D341Med (cell line): ENCODE measurements at regions not wholly inside any gene's neighbourhood (a gene's known extent, or its start where the extent isn't known, plus 50 kb on each side); places are given as distances from the start of the nearest gene placed in this dataset.
A peak's percentile ranks its signal among the peaks of the same experiment; 100 is the strongest.
"Not testable (repeated sequence)": the region's sequence is repeated elsewhere in the genome, so short reads cannot be mapped to it uniquely, and the experiment has no call there.

ENCODE experiments used
- DNase-seq: peaks from one replicate; pipeline ENCODE4 v3.0.0; 2012; ENCODE audit warnings: low spot score

- DNase-seq: no peak
These were observed 57.9 kb downstream of the DNAJB9 start for GRCh38 chr7:108627476-108628051.

DNA sequence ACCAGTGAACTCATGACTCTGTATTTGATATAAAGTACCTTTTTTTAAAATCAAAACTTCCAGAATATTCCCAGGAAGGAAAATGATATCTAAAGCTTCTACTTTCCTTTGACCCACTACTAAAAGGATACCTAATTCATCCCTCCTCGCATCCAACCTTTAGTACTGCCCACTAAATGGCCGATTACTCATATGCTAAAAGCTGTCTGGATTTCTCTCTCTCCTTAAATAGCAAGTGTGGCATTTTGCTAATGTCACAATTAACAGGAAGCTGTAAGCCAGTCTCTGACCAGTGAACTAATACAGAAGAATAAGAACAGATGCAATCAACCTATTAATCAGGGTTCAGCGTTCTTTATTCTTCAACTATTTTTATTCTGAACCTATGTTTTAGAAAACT, 59.0 kb downstream of the DNAJB9 start:
- DNase-seq: no peak

DNA sequence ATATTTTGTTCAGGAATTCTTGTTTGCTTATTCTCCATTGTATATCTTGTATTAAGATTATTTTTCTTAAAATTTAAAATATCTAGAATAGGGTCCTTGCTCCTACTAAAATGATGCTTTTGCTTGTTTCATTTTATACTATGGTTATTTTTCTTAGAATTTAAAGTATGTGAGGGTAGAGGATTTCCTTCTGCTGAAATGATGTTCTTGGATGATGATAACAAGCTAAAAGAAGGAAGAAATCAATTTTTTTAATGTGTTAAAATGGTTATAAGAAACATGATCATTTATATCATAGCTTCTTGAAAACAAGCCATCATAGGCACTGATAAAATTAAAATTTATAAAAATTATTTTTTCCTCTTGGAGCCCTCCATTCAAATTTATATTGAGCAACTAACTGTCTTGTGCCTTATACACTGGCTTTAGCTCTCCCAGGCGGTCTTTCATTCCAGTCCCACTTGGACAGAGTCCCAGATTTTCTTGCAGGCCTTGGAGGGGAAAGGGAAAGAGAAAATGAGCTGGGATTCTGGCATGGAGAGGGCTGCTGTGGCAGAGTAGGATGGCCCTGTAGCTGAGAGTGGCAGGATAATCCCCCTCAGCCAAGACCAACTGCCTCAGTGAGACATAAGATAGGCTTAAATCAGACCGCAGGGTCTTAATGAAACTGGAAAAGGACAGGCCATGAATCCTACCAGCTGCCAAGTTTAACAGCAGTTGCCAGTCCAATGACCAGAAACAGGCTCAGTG, 60.2 kb downstream of the DNAJB9 start:
- DNase-seq: peak; percentile 24

DNA sequence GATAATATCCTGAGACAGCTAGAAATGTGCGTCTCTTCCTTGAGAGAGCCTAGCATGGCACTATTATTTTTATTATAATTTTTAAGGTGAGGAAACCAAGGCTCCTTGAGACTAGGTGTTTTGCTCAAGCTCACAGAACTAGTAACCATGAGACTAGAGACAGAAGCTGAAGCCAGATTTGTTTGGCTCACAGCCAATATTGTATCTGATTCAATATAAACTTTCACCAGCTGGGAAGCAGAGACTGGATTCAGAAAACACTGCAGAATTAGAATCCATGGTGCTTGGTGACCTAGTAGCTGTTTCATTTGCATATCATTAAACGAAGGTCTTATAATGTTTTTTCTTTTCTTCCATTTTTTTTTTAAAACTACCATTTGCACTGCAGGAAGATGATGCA, 64.4 kb downstream of the DNAJB9 start:
- no peak for DNase-seq

- DNase-seq: no peak
These were observed 64.9 kb downstream of the DNAJB9 start for GRCh38 chr7:108634535-108634934.

GRCh38 chr7:108637049-108637621, 67.5 kb downstream of the DNAJB9 start:
- no peak for DNase-seq

DNA sequence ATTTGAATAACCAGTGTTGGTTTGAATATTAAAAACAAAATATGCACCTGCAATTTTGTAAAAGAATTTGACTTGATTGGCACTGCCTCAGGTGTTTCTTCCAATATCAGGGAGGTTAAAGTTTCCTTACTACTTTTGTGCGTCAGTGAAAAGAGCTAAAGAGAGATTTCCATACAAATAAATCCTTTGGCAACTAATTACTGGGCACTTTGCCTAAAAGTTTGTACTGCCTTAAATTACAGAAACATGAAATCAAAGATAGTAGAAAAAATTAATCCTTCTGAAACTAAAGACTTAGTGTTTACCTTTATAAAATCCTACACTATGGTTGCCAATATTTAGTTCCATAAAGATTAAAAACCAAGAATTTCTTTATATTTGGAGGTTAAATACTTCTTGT, 72.5 kb downstream of the DNAJB9 start:
- no peak for DNase-seq

DNA sequence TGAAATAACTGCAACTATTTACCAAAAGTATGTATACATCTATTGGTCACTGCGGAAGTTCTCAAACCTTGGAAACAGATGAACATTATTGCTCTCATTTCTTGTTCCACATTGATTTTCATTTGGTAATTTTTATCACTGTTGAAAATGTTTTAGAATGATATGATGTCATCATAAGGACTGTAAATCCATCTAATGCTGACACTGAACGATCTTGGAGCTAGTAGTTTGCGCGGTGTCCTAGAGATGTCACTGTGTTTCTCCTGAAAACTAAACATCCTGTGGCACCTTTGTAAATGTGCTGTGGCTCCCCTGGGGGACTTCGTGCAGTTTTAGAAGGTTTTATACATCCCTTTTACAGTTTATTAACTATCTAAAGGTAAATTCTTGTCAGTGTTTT, 73.5 kb downstream of the DNAJB9 start:
- no peak for DNase-seq

DNA sequence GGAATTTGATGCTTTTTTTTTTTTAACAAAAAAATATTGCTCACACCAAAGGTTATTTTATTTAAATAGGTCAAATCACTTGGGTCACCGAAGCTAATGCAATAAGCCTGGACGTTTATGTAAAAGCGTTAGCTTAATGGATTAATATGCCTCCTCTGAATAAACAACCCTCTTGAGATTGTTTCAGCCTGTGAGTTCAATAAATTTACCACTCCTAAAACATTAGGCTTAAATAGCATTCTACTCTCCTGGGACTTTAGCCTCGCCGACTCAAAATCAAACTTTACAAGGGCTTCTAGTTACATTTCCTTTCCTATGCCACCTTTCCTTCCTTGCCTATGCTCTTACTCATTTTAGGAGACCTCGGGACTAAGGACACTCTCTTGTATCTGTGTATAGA, 79.3 kb downstream of the DNAJB9 start:
- DNase-seq: no peak

GRCh38 chr7:108650467-108650866, 80.8 kb downstream of the DNAJB9 start:
- no peak for DNase-seq

- no peak for DNase-seq
These were observed 83.2 kb downstream of the DNAJB9 start for GRCh38 chr7:108652886-108653285.

DNA sequence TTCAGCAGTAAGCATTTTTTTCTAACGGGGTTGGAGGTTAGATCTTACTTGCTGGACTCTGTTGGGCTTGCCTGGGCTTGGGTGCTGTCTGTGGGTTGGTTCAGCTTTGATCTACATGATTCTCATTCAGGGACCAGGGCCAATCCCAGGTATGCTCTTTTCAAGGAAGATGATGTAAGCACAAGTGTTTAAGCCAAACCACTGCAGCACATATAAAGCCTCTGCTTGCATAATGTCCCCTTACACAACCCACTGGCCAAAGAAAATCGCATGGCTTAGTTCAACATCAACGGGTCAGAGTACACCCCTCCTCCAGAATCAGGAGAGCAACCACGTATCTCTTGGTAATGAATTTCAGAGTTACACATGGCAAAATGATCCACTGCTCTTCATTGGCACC, 83.9 kb downstream of the DNAJB9 start:
- DNase-seq: no peak

GRCh38 chr7:108657140-108657726, 87.6 kb downstream of the DNAJB9 start:
- not testable (repeated sequence) for DNase-seq

DNA sequence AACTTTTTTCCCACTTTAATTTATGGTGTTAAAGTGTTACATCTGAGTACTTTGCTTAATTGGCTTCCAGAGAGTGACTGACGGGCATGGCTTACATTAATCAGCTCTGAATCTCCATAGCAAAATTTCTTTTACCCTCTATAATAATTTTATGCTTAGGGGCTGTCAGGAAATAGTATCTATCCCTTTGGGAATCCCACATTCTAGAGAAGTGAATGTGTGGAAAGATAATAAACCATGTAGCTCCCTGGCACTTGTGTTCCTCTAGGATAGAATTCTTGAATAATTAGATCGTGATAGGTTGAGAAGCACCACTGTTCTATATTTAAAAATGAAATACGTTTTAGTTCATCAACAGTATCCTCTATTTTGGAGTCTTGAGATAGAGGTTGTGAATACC, 89.6 kb downstream of the DNAJB9 start:
- DNase-seq: no peak

DNA sequence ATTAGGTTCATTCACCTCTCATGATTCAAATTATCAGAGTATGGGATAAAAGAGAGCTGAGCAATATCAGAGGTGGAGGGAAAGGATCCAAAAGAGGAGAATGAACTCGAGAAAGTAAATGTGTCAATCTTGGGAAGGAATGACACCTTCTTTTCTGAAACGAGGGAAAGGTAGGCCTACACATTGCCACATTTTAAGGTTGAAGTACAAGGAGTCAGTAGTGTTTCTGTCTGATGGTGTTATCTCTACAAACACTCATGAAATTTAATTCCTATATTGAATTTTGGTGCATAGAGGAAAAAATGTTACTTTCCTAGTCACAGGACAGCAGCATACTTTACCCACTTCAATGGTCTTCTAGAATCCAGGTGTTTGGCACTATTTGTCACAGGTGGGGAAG, 90.2 kb downstream of the DNAJB9 start:
- no peak for DNase-seq

DNA sequence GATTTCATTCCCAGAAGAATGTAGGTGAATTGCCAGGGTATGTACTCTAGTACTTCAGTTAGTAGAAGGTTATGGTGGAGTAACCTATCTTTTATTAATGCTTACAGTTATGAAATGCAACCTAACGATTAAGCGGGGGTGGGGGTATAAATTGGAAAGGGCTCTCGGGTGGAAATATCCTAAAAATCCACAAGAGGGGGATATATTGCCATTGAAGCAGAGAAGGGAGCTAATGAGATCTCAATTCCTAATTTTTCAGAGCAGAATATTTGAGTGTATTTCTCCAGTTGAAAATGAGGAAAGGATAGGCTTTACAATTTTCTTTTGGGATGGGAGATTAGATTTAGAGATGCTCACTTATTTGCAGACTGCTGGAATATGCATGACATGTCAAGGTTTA, 90.8 kb downstream of the DNAJB9 start:
- DNase-seq: peak; percentile 40

DNA sequence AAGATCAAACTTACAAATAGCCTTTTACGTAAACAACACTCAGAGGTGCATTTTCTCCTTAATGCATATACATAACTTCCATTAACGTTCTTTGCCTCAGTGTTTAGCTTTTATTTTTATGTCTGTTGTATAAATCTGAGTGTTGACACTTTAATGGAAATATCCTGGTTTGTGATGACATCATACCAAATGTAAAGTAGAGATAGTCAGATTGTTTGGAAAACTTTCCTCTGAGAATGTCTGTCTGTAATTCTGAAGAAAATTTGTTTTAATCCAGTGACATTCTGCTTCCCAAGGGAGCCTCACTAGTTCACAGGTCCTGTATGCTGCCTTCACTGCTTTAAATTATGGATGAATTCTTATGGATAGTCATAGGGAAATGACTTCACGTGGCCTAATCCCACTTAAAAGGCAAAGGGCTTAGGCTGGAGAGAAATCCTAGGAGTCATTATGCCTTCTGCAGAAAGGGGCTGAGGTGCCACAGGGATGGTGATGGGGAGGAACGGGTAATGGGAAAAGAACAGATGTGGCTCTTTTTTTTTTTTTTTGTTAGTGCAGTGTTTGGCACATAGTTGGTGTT, 93.2 kb downstream of the DNAJB9 start:
- no peak for DNase-seq

DNA sequence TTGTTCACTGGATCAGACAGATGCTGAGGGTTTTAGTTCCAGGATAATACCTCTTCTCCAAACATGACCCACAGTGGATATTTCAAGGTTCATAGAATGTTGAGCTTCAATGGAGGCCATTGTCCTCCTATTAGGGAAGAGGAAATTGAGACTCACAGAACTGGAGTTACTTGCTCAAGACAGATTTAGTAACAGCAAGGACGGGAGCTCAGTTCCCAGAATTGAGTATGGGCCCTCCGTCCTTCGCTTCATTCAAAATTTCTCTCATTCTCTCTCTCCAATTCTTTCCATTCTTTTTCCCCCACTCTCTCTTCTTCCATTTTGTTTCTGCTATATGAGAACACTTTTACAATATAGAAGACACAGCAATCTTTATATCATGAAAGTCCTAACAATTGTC, 94.0 kb downstream of the DNAJB9 start:
- DNase-seq: no peak

GRCh38 chr7:108667216-108667615, 97.5 kb downstream of the DNAJB9 start:
- DNase-seq: no peak

GRCh38 chr7:108669958-108670357, 100.3 kb downstream of the DNAJB9 start:
- no peak for DNase-seq

GRCh38 chr7:108673699-108674098, 104.0 kb downstream of the DNAJB9 start:
- not testable (repeated sequence) for DNase-seq

DNA sequence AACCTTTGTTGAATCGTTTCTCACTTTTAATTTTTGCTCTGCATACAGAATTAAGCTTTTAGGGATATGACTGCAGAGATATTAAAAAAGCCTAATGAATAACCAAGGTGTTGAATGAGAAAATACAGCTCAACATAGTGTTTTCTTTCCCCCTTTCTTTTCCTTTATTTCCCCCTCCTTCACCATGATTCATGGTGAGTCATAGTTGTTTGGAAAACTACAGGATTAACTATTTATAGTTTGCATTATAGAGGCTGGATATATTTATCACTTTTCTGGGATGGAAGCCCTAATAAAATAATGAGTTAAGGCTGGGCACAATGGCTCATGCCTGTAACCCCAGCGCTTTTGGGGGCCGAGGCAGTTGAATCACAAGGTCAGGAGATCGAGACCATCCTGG, 115.0 kb downstream of the DNAJB9 start:
- DNase-seq: no peak

DNA sequence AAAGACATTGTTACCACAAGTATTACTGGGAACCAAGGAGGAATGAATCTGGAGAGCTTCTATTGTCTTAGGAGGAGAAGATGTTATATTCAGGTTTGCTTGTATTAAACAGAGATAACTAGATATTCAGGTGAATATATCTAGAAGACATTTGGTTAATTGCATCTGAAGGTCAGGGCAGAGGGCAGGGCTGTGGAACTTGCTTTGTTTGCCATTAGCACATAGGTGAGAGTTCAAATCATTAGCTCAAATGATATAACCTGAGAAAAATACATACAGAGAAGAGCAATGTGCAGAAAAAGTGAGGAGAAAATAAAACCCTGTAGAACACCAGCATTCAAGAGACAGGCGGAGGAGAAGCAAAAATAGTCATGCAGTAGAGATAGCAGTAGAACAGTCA, 116.8 kb downstream of the DNAJB9 start:
- DNase-seq: no peak
